GM23248 (cell line): ENCODE measurements at regions not wholly inside any gene's neighbourhood (a gene's known extent, or its start where the extent isn't known, plus 50 kb on each side); places are given as distances from the start of the nearest gene placed in this dataset.

Experiments
- EZH2 ChIP-seq: fragments of 200-600 bp; sonication (generic); IDR thresholded peaks from 2 replicates; pipeline ENCODE4 v1.6.1; 2018; ENCODE audit warnings: antibody characterized with exemption, mild to moderate bottlenecking; ENCODE audit not compliant: insufficient read depth, poor library complexity, severe bottlenecking
- EZH2phosphoT487 ChIP-seq: fragments of 200-600 bp; sonication (generic); IDR thresholded peaks from 2 replicates; pipeline ENCODE4 v1.6.1; 2018; ENCODE audit warnings: antibody characterized with exemption, moderate library complexity, mild to moderate bottlenecking, low read depth; ENCODE audit not compliant: insufficient read depth

GRCh38 chr9:28177142-28177541, 603.9 kb upstream of the C9orf72 start:
- TF ChIP-seq EZH2 (no peak), EZH2phosphoT487 (no peak)
